Keratinocyte (primary cell): ENCODE measurements at regions not wholly inside any gene's neighbourhood (a gene's known extent, or its start where the extent isn't known, plus 50 kb on each side); places are given as distances from the start of the nearest gene placed in this dataset.

ENCODE experiments used
- EZH2 ChIP-seq: IDR thresholded peaks from one replicate; pipeline ENCODE4 v1.6.1; 2012; ENCODE audit warnings: inconsistent platforms, mild to moderate bottlenecking, low read length, moderate library complexity
- TF ChIP-seq, protein P1 (sequence below), 3 experiments: IDR thresholded peaks in 1 of 3; conservative IDR thresholded peaks in 1 of 3; optimal IDR thresholded peaks in 1 of 3; 2 replicates in 2 of 3; 3 replicates in 1 of 3; pipeline versions ENCODE3 to v1.5.1; 2011; ENCODE audit warnings: low read length in 3 of 3, mild to moderate bottlenecking in 3 of 3, moderate library complexity in 2 of 3, control low read depth in 1 of 3, inconsistent platforms in 1 of 3; ENCODE audit not compliant: insufficient read depth in 2 of 3; ENCODE audit errors: extremely low read depth in 1 of 3

DNA sequence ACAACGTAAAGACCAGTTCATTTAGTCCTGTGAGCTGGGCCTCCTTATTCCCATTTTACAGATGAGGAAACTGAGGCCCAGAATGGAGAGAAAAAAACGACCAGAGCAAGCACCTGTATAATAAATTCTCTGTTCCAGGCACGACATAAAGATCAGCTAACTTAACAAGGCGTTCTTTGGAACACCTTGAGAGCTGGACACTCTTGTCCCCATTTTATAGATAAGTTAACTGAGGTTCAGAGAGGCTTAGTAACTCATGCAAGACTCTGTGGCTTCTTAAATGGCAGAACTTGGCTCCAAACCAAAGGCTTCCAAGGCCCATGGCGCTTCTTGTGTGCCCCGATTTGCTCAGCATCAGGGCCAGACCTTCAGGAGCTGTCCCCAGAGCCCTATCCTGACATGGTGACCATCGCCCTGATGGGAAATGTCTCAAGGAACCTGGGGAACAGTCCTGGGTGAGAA is 142.1 kb downstream of the VEGFA start:
- TF ChIP-seq, protein P1, sequence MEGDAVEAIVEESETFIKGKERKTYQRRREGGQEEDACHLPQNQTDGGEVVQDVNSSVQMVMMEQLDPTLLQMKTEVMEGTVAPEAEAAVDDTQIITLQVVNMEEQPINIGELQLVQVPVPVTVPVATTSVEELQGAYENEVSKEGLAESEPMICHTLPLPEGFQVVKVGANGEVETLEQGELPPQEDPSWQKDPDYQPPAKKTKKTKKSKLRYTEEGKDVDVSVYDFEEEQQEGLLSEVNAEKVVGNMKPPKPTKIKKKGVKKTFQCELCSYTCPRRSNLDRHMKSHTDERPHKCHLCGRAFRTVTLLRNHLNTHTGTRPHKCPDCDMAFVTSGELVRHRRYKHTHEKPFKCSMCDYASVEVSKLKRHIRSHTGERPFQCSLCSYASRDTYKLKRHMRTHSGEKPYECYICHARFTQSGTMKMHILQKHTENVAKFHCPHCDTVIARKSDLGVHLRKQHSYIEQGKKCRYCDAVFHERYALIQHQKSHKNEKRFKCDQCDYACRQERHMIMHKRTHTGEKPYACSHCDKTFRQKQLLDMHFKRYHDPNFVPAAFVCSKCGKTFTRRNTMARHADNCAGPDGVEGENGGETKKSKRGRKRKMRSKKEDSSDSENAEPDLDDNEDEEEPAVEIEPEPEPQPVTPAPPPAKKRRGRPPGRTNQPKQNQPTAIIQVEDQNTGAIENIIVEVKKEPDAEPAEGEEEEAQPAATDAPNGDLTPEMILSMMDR (optimal IDR thresholded peaks at IDR 0.05 in 1 of 3, IDR thresholded peaks at IDR 0.05 in 1 of 3, conservative IDR thresholded peaks at IDR 0.05 in 1 of 3; ENCODE audit: extremely low read depth in 1 of 3, insufficient read depth in 2 of 3, low read length in 3 of 3) = no peak
- TF ChIP-seq EZH2 = no peak
